ENCODE measurements at regions not wholly inside any gene's neighbourhood (a gene's known extent, or its start where the extent isn't known, plus 50 kb on each side); places are given as distances from the start of the nearest gene placed in this dataset.

DNA sequence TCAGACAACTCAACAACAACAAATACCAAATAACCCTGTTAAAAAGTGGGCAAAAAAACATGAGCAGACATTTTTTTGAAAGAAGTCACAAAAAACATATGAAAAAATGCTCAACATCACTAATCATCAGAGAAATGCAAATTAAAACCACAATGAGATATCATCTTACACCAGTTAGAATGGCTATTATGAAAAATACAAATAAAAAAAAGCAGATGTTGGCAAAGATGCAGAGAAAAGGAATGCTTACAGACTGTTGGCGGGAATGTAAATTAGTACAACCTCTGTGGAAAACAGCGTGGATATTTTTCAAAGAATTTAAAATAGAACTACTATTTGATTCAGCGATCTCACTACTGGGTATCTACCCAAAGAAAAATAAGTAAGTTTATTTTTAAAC, 114.0 kb downstream of the SLC38A4 start:
- no peak for DNase-seq (ENCODE audit: low read depth)
- H3K4me3 ChIP-seq (ENCODE audit: low read length): no peak overlapping the region
- TF ChIP-seq, protein P1, sequence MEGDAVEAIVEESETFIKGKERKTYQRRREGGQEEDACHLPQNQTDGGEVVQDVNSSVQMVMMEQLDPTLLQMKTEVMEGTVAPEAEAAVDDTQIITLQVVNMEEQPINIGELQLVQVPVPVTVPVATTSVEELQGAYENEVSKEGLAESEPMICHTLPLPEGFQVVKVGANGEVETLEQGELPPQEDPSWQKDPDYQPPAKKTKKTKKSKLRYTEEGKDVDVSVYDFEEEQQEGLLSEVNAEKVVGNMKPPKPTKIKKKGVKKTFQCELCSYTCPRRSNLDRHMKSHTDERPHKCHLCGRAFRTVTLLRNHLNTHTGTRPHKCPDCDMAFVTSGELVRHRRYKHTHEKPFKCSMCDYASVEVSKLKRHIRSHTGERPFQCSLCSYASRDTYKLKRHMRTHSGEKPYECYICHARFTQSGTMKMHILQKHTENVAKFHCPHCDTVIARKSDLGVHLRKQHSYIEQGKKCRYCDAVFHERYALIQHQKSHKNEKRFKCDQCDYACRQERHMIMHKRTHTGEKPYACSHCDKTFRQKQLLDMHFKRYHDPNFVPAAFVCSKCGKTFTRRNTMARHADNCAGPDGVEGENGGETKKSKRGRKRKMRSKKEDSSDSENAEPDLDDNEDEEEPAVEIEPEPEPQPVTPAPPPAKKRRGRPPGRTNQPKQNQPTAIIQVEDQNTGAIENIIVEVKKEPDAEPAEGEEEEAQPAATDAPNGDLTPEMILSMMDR (IDR thresholded peaks at IDR 0.05; ENCODE audit: insufficient read depth, low read depth, low read length, missing control alignments): no peak

DNA sequence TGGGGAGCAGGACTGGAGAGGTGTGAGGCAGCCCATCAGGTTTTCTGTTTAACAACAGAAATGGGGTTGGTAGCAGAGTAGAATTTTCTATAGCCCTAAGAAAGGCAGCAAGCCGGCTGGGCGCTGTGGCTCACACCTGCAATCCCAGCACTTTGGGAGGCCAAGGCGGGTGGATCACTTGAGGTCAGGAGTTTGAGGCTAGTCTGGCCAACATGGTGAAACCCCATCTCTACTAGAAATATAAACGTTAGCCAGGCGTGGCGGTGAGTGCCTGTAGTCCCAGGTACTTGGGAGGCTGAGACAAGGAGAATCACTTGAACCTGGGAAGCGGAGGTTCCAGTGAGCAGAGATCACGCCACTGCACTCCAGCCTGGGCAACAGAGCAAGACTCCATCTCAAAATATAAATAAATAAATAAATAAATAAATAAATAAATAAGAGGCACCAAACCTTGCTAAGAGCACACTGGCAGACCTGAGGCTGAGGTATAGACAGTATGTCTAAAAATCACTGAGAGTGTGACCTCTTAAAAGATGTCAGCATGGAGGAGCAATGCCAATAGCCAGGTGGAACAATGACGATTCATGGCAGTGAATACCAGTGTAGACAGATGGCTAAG, 115.6 kb downstream of the SLC38A4 start:
- DNase-seq (ENCODE audit: low read depth): no peak
- H3K4me3 ChIP-seq (ENCODE audit: low read length): no peak overlapping the region
- TF ChIP-seq, protein P1 (IDR thresholded peaks at IDR 0.05; ENCODE audit: insufficient read depth, low read depth, low read length, missing control alignments): no peak

DNA sequence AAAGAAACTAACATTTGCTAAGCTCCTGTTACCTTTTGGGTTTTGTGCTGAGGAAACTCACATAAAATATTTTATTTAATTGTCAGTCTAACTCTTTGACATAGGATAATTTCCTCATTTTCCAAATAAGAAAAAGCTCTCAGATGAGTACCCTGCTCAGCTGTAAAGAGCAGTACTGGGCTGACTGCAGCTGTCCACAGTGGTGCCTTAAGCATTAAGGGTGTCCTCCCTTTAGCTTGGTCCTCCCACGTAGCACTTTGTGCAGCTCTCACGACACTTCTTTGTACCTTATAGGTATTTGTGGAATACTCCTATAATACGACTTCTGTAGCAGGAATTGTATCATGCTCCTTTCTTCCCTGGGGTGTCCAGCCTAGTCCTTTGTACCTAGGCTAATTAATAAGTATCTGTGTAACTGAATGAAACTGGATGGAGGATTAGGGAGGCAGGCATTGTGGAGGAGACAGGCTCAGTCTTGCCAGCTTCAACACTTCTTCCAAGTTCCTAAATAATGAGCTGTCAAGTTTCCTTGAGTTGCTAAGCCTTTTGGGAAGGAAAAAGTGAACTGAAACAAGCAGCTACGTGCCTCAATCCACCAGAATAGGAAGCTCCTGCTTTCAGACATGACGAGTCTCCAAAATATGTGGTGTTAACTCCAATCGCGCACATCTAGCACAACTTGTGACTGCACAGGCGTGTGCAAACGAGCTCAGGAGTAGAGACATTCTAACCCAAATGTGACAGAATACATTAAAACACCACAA, 123.0 kb downstream of the SLC38A4 start:
- TF ChIP-seq, protein P1 (IDR thresholded peaks at IDR 0.05; ENCODE audit: insufficient read depth, low read depth, low read length, missing control alignments): no peak
- peak; percentile 100 for DNase-seq (ENCODE audit: low read depth)
- H3K4me3 ChIP-seq (ENCODE audit: low read length): no peak overlapping the region

DNA sequence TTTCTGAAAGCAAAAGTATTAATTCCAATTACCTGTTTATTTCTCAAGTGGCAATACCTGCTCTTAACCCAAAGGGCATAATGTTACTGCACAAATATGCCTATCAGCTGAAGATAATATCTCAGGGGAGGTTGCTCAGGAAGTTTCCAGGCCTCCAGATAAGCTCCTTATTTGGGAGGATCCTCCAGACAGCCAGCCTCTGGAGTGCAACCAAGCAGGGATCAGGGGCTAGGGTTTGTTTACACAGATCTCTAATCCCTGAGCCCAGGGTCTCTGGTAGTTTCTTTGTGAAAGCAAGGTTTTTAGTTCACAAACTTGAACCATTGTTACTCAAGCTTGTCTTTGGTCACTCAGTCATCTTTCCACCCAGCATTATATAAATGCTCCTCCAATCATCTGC, 124.4 kb downstream of the SLC38A4 start:
- no peak for DNase-seq (ENCODE audit: low read depth)
- TF ChIP-seq, protein P1 (IDR thresholded peaks at IDR 0.05; ENCODE audit: insufficient read depth, low read depth, low read length, missing control alignments): no peak

DNA sequence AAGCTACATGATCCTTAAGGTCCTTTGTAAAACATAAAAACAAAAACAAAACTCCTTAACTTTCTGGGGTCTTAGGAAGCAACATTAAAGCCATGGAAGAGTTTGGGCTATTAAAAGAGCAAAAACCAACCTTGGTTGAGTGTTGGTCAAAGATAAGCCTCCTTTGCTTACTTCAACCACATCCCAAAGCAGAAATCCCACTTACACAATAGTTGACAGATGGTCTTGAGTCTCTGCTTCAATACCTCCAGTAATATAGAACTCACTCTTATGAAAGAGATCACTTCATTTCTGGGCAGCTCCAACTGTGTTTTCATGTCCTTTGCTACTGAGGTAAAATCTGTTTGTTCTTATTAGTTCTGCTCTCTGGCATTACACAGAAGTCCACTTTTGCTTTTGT, 125.8 kb downstream of the SLC38A4 start:
- no peak for DNase-seq (ENCODE audit: low read depth)
- no peak overlapping the region for H3K4me3 ChIP-seq (ENCODE audit: low read length)
- TF ChIP-seq, protein P1 (IDR thresholded peaks at IDR 0.05; ENCODE audit: insufficient read depth, low read depth, low read length, missing control alignments): no peak

More for the DNA sequence above, 124.4 kb downstream of the SLC38A4 start:
- H3K4me3 ChIP-seq (ENCODE audit: low read length): no peak overlapping the region

DNA sequence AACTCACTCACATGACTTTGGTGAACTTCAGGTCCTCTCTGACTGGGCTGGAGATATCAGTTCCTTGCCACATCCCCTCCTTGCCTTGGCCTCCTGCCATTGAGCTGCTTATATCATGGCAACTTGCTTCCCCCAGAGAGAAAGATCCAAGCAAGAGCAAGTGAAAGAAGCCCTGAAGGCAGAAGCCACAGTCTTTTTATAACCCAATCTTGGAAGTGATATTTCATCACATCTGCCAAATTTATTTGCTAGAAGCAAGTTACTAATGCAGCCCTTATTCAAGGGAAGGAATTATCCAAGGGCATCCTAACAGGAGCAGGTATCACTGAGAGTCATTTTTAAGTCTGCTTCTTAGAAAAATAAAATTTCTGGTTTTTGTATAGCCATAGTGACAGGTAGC, 127.8 kb downstream of the SLC38A4 start:
- TF ChIP-seq, protein P1 (IDR thresholded peaks at IDR 0.05; ENCODE audit: insufficient read depth, low read depth, low read length, missing control alignments): no peak
- H3K4me3 ChIP-seq (ENCODE audit: low read length): no peak overlapping the region
- DNase-seq (ENCODE audit: low read depth): no peak

Measured in epithelial cell of esophagus (primary cell).